ENCODE measurements at regions not wholly inside any gene's neighbourhood (a gene's known extent, or its start where the extent isn't known, plus 50 kb on each side); places are given as distances from the start of the nearest gene placed in this dataset.

DNA sequence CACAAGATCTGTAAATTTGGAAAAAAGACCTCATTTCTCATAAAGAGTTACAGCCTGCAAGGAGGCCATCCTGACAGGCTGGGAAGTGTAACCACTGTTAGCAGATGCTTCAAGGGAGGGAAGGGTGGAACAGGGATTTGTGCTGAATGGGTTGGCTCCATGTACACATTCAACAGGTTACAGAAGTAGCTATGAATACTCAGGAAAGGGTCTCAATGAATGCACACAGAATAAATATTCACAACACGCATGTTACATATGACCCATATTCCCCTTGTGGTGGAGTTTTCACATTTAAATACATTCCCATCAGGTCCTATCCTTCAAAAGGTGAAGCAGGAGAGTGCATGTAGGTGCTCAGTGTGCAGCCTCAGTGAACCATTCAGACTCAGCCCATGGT lies 316.4 kb upstream of the COBL start:
- no peak overlapping the region for H3K27ac ChIP-seq (ENCODE audit: low read depth, low read length)
- no peaks in the 10 kb centered on the region for H3K36me3 ChIP-seq (ENCODE audit: control insufficient read depth, low read length)
- H4K20me1 ChIP-seq (ENCODE audit: control insufficient read depth, insufficient read depth, low read depth, low read length): no peaks in the 10 kb centered on the region
- no peak overlapping the region for H3K4me2 ChIP-seq (ENCODE audit: low read length)
- H3F3A ChIP-seq (ENCODE audit: control insufficient read depth, insufficient read depth): no peaks in the 10 kb centered on the region
- no peaks in the 10 kb centered on the region for H3K4me1 ChIP-seq (ENCODE audit: control insufficient read depth, low read length)
- peaks cover 4% of the 10 kb centered on the region; the same call in 1 of the 2 replicates for H3K9me3 ChIP-seq (ENCODE audit: control insufficient read depth, insufficient read depth, low read length)
- no peaks in the 10 kb centered on the region for H3K79me2 ChIP-seq (ENCODE audit: control insufficient read depth, low read length)
- no peaks in the 10 kb centered on the region for H3K9me2 ChIP-seq (replicated peaks; ENCODE audit: control insufficient read depth, low read length)
- TF ChIP-seq EZH2phosphoT487 (IDR thresholded peaks at IDR 0.05; ENCODE audit: borderline replicate concordance, low read length): no peak
- TF ChIP-seq, protein P1, sequence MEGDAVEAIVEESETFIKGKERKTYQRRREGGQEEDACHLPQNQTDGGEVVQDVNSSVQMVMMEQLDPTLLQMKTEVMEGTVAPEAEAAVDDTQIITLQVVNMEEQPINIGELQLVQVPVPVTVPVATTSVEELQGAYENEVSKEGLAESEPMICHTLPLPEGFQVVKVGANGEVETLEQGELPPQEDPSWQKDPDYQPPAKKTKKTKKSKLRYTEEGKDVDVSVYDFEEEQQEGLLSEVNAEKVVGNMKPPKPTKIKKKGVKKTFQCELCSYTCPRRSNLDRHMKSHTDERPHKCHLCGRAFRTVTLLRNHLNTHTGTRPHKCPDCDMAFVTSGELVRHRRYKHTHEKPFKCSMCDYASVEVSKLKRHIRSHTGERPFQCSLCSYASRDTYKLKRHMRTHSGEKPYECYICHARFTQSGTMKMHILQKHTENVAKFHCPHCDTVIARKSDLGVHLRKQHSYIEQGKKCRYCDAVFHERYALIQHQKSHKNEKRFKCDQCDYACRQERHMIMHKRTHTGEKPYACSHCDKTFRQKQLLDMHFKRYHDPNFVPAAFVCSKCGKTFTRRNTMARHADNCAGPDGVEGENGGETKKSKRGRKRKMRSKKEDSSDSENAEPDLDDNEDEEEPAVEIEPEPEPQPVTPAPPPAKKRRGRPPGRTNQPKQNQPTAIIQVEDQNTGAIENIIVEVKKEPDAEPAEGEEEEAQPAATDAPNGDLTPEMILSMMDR (IDR thresholded peaks at IDR 0.05; ENCODE audit: low read depth, low read length, poor library complexity, severe bottlenecking): no peak
- no peak overlapping the region for H3K4me3 ChIP-seq (ENCODE audit: low read length)
- H3K27me3 ChIP-seq (ENCODE audit: control insufficient read depth, low read length): no peaks in the 10 kb centered on the region

DNA sequence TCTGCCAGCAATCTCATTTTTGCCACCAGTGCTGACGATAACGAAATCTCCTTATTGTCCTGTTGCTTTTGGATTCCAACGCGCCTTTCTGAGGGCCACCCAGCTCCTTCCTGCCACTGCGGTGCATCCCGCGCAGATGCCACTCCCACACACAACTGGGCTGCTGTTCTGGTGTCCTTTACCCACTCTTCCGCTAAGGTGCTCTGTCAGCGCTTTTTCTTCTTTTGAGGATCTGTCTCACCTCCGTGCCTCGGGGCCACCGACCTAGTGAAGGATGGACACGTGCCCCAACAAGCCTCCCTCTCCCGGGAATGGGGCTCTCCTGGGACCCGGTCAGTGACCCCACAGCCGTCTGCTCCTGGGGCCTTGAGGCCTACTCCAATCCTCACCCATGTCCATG lies 314.3 kb upstream of the COBL start:
- H3K4me2 ChIP-seq (ENCODE audit: low read length): no peak overlapping the region
- no peaks in the 10 kb centered on the region for H3F3A ChIP-seq (ENCODE audit: control insufficient read depth, insufficient read depth)
- H3K9me3 ChIP-seq (ENCODE audit: control insufficient read depth, insufficient read depth, low read length): peaks cover 4% of the 10 kb centered on the region; the same call in 1 of the 2 replicates
- H3K9me2 ChIP-seq (replicated peaks; ENCODE audit: control insufficient read depth, low read length): no peaks in the 10 kb centered on the region
- no peaks in the 10 kb centered on the region for H4K20me1 ChIP-seq (ENCODE audit: control insufficient read depth, insufficient read depth, low read depth, low read length)
- H3K27ac ChIP-seq (ENCODE audit: low read depth, low read length): no peak overlapping the region
- no peaks in the 10 kb centered on the region for H3K4me1 ChIP-seq (ENCODE audit: control insufficient read depth, low read length)
- no peak overlapping the region for H3K4me3 ChIP-seq (ENCODE audit: low read length)
- no peaks in the 10 kb centered on the region for H3K36me3 ChIP-seq (ENCODE audit: control insufficient read depth, low read length)
- TF ChIP-seq, protein P1 (IDR thresholded peaks at IDR 0.05; ENCODE audit: low read depth, low read length, poor library complexity, severe bottlenecking): no peak
- TF ChIP-seq EZH2phosphoT487 (IDR thresholded peaks at IDR 0.05; ENCODE audit: borderline replicate concordance, low read length): no peak
- no peaks in the 10 kb centered on the region for H3K27me3 ChIP-seq (ENCODE audit: control insufficient read depth, low read length)
- no peaks in the 10 kb centered on the region for H3K79me2 ChIP-seq (ENCODE audit: control insufficient read depth, low read length)

- TF ChIP-seq, protein P1 (IDR thresholded peaks at IDR 0.05; ENCODE audit: low read depth, low read length, poor library complexity, severe bottlenecking): no peak
- no peak for TF ChIP-seq EZH2phosphoT487 (IDR thresholded peaks at IDR 0.05; ENCODE audit: borderline replicate concordance, low read length)
- Histone ChIP-seq H3F3A (ENCODE audit: control insufficient read depth, insufficient read depth) (no peaks in the 10 kb centered on the region), H3K27ac (ENCODE audit: low read depth, low read length) (no peak overlapping the region), H3K9me3 (ENCODE audit: control insufficient read depth, insufficient read depth, low read length) (peaks cover 4% of the 10 kb centered on the region; the same call in 1 of the 2 replicates), H3K4me3 (ENCODE audit: low read length) (no peak overlapping the region), H3K4me2 (ENCODE audit: low read length) (no peak overlapping the region), H3K36me3 (ENCODE audit: control insufficient read depth, low read length) (no peaks in the 10 kb centered on the region), H3K4me1 (ENCODE audit: control insufficient read depth, low read length) (no peaks in the 10 kb centered on the region), H3K27me3 (ENCODE audit: control insufficient read depth, low read length) (no peaks in the 10 kb centered on the region), H3K9me2 (replicated peaks; ENCODE audit: control insufficient read depth, low read length) (no peaks in the 10 kb centered on the region), H4K20me1 (ENCODE audit: control insufficient read depth, insufficient read depth, low read depth, low read length) (no peaks in the 10 kb centered on the region), H3K79me2 (ENCODE audit: control insufficient read depth, low read length) (no peaks in the 10 kb centered on the region)
These were observed 312.6 kb upstream of the COBL start for GRCh38 chr7:51629206-51629605.

All from DOHH2 (cell line).